Stromal cell of bone marrow (primary cell): ENCODE measurements at regions not wholly inside any gene's neighbourhood (a gene's known extent, or its start where the extent isn't known, plus 50 kb on each side); places are given as distances from the start of the nearest gene placed in this dataset.

Experiments used
- DNase-seq: peaks from one replicate; pipeline ENCODE4 v3.0.0-alpha.2; 2012; ENCODE audit warnings: low read depth

DNA sequence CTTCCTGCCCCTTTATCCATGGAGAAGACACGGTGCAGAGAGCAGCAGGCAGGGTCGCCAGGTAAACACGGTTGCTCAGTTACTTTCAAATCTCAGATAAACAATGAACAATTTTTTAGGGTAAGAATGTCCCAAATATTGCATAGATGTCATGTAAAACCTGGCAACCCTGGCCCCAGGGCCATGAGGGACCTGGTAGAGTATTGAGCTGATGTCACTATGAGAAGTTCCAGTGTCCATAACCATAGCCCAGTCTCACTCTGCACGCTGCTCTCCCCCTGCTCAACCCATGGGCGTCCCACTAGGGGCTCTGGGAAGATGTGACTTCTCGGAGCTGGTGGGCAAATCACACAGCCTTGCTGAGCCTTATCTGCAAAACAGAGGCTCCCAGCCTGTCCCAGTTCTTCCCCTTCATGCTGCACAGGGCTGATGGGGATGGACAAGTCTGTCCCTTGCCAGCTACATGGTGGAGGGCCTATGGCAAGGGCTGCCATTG lies 71.3 kb upstream of the TOP1 start:
- DNase-seq, result no peak

DNA sequence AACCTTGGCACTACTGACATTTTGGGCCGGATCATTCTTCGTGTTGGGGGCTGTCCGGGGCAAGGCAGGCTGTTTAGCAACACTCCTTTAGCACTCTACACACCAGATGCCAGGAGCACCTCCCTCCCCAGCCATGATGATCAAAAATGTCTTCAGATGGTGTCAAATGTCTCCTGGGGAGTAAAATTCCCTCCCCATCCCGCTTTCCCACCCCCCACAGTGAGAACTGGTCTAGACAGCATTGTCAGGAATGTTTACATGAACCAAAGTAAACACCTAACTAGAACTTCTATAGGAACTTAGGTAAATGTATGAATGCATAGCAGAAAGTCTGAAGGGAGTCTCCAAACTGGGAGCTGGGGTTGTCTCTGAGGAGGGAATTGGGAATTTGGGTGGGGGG lies 70.0 kb upstream of the TOP1 start:
- DNase-seq, result no peak

DNA sequence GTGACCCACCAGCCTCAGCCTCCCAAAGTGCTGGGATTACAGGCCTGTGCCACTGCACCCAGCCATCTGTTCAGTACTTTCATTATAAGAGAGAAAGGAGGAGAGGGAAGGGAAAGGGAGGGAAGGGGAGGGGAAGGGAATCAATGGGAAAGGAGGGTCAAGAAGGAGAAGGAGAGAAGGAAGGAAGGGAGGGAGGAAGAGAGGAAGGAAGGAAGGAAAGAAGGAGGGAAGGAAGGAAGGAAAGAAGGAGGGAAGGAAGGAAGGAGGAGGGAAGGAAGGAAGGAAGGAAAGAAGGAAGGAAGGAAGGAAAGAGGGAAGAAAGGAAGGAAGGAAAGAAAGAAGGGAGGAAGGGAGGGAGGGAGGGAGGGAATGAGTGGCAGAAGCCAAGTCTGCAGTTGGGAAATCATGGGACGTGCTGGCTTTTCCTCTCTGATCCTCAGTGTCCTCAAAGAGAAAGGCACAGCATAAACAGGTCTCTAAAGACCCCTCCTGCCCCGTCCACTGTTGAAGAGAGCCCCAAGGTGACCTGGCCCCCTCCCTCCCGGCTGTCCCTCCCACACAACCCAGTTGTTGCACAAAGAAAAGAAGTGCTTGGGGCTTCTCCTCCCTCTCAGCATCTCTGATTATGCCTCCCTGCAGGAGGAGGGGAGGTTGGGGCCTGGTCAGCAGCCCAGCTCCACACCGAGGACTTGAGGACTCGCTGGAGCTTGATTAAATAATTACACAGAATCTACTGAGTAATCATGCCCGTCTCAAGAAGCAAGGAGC lies 69.1 kb upstream of the TOP1 start:
- no peak for DNase-seq

DNA sequence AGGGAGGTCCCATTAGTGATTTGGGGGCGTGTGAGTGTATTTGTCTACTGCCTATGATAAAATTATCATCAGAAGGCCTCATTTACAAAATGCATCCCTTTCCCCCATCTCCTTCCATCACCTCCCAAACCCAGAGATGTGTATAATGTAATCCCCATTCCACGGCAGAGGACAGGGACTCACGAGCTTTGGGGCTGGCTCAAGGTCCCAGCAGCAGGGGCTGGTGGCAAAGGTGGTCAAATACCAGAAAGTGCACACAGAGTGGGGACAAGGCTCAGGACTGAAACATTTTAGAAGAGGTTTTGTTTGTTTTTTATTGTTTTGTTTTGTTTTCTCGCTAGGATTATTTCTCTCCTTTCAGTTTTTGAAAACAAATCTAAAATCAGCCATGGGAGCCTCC lies 68.5 kb upstream of the TOP1 start:
- DNase-seq, result no peak

DNA sequence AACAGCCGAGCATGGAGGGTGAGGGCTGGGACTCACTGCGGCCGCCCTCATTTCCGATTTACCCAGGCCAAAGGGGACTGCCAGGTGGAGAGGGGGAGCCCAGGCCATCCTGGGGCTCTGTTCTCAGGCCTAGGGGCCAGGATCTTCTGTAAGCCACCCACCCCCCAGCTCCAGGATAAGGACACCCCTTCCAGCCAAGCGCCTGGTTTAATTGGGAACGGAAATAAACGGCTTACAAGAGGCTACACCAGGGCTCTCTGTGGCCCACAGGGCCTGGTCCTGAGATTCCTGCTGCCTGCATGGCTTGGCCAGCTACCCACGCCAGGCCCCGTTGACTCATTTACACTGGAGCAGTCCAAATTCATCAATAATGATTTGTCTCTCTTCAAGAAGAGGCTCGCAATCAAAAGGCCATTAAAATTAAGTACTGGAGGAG lies 68.1 kb upstream of the TOP1 start:
- peak; percentile 5 for DNase-seq

DNA sequence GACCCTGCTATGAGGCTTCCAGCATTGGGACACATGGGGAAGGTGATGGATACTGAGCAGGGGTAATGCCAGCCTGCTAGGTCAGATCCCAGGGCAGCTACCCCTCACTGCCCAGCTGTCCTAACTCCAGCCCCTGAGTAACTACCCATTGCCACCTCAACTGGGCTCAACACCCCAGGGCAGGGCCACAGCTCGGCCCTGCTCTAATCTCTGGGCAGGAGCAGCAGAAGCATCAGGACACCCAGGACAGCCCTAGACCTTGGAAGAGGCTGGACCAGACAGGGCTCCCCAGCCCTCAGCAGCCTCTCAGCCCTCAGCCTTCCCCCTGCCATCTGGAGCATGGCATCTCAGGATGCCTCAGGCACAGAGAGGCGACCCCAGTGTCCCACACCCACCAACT lies 67.4 kb upstream of the TOP1 start:
- DNase-seq, result no peak

DNA sequence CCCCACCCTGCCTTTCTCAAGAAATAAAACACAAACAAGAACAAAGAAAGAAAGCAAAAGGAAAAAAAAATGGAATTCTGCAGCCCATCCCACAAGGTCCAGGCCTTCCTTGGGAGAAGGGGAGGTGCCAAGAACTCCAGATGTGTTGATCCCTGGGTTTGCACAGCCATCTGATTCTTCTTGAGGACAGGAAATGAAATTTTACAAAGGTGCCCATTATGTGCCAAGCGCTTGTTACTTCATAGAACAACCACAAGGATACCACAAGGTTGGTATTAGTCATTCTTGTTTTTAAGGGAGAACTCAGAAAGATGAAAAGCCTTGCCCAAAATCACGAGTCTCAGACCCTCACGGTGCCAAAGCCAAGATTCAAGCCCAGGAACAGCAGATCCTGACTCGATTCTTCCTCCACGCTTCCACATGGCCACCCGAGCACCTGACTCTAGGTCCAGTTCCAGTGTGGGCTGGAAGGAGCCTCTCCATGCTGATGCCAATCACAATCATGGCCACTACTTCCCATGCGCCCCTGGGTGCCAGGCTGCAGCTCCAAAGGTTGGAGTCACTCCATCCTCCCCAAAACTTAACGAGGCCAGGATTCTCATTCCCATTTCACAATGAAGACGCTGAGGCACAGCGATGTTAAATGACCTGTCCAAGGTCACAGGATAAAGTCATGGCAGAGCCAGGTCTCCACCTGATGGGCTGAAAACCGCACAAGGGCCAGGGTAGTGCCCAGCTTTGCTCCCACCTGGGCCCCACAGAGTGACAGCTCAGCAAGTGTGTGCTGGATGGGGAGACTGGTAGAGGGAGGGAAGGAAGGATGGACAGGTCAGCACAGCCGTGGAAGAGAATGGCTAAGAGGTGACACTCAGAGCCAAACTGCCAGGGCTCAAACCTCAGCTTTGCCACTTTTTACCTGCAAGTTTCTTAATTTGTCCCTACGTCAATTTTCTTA lies 66.7 kb upstream of the TOP1 start:
- peak; percentile 6 for DNase-seq

DNA sequence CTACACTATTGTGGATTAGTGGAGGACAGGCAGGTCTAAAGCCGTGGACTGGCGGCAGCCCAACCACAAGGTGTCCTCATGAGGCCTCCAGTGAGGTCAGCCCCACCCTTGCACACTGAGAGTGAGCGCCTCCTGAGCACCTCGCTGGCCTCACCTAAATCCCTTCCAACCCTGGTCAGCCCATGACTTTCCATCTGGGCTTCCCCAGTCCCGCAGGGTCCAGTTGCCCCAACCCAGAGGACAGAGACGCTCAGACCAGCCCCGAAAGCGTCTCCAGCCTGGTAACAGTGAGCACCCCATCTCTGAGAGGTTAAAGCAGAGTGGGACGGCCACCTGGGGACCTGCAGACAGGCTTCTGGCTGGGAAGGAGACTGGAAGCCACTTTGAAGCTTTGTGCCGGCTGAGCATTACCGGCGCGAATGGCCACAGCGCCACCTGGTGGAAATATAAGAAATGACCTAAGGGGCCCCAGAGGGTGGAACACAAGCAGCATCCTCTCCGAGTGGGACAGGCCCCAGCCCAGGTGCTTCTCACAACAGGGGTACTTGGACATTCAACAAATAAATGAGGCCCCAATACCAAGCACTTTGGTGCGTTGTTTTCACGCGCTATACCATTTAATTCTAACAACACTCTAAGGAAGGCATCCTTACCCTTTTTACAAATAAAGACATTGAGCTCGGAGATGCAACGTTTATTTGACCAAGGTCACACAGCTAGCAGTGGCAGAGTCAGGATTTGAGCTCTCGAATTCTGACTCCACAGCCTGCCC lies 65.7 kb upstream of the TOP1 start:
- peak; percentile 25 for DNase-seq

DNA sequence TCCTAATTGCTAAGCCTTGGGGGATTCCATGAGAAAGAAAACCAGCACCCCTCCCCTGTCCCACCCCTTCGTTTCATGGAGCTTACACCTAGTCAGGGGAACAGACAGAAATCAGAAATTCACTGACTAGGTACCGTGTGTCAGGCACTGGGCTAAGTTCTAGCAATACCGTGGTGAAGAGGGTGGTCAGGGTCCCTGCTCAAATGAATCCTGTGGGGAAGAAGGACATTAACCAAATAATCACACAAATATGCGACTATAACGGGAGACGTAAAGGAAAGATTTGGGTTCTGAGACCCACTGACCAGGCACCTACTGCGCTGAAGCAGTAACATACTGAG lies 65.1 kb upstream of the TOP1 start:
- no peak for DNase-seq

DNA sequence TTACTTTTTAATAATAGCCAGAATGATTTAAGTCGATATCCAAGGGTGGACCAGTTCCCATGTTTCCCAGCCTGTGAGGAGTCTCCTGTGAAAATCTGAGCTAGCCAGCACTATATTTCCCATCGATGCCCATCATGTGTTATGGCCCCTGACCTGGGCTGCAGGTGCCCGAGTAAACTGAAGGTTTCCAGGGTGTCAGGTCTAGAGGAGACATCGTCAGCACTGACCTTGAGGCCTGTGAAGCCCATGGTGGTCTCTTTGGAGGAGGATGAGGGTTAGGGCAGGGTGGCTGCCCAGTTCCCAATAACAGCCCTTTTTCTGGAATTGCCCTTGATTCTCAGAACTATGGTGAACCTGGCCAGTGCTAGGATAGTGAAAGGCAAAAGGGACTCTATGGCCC lies 63.0 kb upstream of the TOP1 start:
- no peak for DNase-seq

DNA sequence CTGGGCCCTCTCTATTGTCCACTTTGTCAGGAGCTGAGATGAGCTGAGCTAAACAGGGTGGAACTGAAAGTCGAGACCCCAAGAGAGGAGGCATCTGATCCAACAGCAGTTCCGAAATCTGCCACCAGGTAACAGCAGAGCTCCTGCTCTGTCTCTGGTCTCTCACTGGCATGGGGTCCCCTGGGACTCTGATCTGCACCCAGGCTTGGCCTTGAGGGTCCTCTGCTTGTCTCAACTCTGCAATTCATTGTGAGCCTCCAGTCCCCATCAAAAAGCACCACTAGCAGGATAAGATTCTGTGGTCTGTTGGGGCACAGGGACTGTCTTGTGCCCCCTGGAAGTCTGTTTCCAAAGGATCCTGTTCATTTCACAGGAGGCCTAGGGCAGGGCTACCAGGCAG lies 62.5 kb upstream of the TOP1 start:
- no peak for DNase-seq

DNA sequence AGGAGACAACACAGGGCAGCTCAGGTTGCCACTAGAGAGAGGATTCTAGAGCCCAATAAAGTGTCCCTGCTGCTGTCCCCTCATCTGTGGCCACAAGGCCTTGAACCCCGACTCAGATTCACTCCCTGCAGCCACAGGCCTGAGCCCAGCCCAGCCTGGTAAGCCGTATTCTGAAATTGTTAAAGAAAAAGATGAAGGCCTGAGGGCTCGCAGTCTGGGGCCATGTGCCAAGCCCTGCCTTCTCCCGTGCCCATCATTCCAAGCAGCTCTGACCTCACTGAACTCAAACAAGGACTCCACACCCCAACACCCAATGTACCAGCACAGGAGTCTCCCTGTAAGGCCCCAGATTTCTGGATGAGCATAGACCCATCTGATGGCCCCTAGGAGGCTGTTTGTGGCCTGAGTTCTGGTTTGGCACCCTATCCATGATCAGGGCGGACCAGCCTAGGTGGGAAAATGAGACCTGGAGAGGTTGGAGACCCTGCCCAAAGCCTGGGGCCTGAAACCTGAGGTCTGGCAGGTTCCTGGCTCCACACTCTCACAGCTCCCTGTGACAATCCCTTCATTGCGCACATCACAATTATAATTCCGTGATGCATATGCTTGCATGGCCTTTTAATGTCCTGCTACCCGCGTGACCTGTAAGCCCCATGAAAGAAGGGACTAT lies 62.0 kb upstream of the TOP1 start:
- no peak for DNase-seq

DNA sequence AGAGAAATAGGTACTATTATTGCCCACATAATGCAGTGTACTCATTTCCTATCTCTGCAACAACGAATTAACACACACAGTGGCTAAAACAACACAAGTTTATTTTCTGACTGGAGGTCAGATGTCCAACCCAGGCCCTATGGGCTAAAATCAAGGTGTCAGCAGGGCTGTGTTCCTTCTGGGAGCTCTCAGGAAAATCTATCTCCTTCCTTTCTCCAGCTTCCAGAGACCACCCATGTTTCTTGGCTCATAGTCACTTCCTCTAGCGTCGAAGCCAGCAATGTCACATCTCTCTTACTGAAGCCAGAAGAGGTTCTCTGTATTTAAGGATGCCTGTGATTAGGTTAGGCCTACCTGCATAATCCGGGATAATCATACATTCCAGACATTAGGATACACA lies 60.9 kb upstream of the TOP1 start:
- DNase-seq, result no peak

DNA sequence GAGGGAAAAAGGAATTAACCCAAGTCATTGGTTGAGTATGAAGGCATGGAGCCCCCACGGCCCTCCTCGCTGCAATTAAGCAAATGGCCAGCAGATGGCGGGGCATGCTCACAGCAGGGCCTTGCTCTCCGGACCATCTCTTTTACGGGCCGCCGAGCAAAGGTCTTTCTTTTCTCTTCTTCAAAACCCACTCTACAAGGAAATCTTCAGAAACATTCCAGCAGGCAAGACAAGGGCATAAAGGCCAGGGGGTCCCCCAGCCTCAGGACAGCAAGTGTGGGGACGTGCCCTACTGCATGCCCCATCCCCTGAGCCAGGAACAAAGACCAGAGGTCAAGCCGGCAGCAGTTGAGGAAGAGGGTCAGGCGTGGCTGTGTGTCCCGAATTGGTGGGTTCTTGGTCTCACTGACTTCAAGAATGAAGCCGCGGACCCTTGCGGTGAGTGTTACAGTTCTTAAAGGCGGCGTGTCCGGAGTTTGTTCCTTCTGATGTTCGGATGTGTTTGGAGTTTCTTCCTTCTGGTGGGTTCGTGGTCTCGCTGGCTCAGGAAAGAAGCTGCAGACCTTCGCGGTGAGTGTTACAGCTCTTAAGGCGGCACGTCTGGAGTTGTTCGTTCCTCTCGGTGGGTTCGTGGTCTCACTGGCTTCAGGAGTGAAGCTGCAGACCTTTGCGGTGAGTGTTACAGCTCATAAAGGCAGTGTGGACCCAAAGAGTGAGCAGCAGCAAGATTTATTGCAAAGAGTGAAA lies 59.6 kb upstream of the TOP1 start:
- DNase-seq, result peak; percentile 46

DNA sequence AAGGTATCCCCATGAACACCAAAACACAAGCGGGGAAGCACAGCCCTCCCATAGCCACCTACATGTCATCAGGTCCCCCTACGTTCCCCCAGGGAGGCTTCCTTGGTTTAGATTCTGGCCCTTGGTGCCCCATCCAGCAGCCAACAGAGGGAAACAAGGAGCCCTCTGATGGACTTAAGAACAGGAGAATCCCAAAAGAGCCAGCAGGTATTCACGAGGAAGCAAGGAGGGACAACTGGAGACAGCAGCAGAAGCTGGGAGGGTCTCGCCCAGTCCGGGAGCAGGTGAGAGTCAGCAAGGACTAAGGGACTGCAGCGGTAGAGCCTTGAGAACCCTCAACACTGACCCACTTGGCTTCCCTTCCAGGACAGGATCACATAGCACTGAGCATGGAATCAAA lies 58.4 kb upstream of the TOP1 start:
- no peak for DNase-seq

DNA sequence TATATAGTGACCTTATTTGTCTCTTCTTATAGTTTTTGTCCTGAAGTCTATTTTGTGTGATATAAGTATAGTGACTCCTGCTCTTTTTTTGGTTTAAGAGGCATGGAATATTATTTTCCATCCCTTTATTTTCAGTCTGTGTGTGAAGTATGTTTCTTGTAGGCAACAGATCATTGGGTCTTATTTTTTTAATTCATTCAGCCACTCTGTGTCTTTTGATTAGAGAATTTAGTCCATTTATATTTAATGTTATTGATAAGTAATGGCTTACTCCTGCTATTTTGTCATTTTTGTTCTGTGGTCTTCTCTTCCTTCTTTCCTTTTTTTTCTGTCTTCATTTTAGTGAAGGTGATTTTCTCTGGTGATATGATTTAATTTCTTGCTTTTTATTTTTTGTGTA lies 51.4 kb upstream of the TOP1 start:
- no peak for DNase-seq

DNA sequence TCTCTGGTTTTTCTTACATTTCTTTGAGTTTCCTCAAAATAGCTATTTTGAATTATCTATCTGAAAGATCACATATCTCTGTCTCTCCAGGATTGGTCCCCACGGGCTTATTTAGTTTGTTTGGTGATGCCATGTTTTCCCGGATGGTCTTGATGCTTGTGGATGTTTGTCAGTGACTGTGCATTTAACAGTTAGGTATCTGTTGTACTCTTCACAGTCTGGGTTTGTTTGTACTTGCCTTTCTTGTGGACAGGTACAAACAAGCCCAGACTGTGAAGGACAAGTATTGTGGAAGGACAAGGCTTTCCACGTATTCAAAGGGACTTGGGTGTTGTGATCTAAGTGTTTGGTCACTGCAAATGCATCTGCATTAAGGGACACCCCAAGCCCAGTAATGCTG lies 49.9 kb upstream of the TOP1 start:
- DNase-seq, result no peak
